ENCODE measurements at regions not wholly inside any gene's neighbourhood (a gene's known extent, or its start where the extent isn't known, plus 50 kb on each side); places are given as distances from the start of the nearest gene placed in this dataset.

GRCh38 chrX:66900886-66901285, 262.0 kb upstream of the EDA2R start:
- Histone ChIP-seq H3K27ac (ENCODE audit: low read depth, low read length) (no peak overlapping the region), H3K4me2 (ENCODE audit: low read depth, low read length, poor library complexity, severe bottlenecking) (no peak overlapping the region), H3F3A (ENCODE audit: insufficient read depth) (no peaks in the 10 kb centered on the region), H2AFZ (ENCODE audit: low read depth, low read length, severe bottlenecking) (no peak overlapping the region), H3K9me3 (ENCODE audit: insufficient read depth, low read length) (no peaks in the 10 kb centered on the region), H3K36me3 (ENCODE audit: low read length) (no peaks in the 10 kb centered on the region), H3K9ac (ENCODE audit: low read length) (no peak overlapping the region), H3K79me2 (ENCODE audit: insufficient read depth, low read length) (no peaks in the 10 kb centered on the region), H3K9me2 (replicated peaks; ENCODE audit: insufficient read depth, low read length) (no peaks in the 10 kb centered on the region), H3K27me3 (ENCODE audit: low read length) (no peaks in the 10 kb centered on the region), H4K20me1 (ENCODE audit: low read depth, low read length) (no peaks in the 10 kb centered on the region), H3K4me3 (ENCODE audit: insufficient read depth, low read length, poor library complexity, severe bottlenecking) (no peak overlapping the region)
- TF ChIP-seq, protein P1, sequence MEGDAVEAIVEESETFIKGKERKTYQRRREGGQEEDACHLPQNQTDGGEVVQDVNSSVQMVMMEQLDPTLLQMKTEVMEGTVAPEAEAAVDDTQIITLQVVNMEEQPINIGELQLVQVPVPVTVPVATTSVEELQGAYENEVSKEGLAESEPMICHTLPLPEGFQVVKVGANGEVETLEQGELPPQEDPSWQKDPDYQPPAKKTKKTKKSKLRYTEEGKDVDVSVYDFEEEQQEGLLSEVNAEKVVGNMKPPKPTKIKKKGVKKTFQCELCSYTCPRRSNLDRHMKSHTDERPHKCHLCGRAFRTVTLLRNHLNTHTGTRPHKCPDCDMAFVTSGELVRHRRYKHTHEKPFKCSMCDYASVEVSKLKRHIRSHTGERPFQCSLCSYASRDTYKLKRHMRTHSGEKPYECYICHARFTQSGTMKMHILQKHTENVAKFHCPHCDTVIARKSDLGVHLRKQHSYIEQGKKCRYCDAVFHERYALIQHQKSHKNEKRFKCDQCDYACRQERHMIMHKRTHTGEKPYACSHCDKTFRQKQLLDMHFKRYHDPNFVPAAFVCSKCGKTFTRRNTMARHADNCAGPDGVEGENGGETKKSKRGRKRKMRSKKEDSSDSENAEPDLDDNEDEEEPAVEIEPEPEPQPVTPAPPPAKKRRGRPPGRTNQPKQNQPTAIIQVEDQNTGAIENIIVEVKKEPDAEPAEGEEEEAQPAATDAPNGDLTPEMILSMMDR (IDR thresholded peaks at IDR 0.05; ENCODE audit: insufficient read depth, low read length, poor library complexity, severe bottlenecking), result no peak
- no peak for TF ChIP-seq EZH2phosphoT487 (conservative IDR thresholded peaks at IDR 0.05; ENCODE audit: low read length)

- no peaks in the 10 kb centered on the region for H3F3A ChIP-seq (ENCODE audit: insufficient read depth)
- H3K36me3 ChIP-seq (ENCODE audit: low read length), result no peaks in the 10 kb centered on the region
- H3K27me3 ChIP-seq (ENCODE audit: low read length), result no peaks in the 10 kb centered on the region
- no peaks in the 10 kb centered on the region for H3K9me2 ChIP-seq (replicated peaks; ENCODE audit: insufficient read depth, low read length)
- TF ChIP-seq EZH2phosphoT487 (conservative IDR thresholded peaks at IDR 0.05; ENCODE audit: low read length), result no peak
- TF ChIP-seq, protein P1 (IDR thresholded peaks at IDR 0.05; ENCODE audit: insufficient read depth, low read length, poor library complexity, severe bottlenecking), result no peak
- H3K4me3 ChIP-seq (ENCODE audit: insufficient read depth, low read length, poor library complexity, severe bottlenecking), result no peak overlapping the region
- H2AFZ ChIP-seq (ENCODE audit: low read depth, low read length, severe bottlenecking), result no peak overlapping the region
- no peak overlapping the region for H3K27ac ChIP-seq (ENCODE audit: low read depth, low read length)
- no peaks in the 10 kb centered on the region for H3K9me3 ChIP-seq (ENCODE audit: insufficient read depth, low read length)
- H3K4me2 ChIP-seq (ENCODE audit: low read depth, low read length, poor library complexity, severe bottlenecking), result no peak overlapping the region
- no peak overlapping the region for H3K9ac ChIP-seq (ENCODE audit: low read length)
- H3K79me2 ChIP-seq (ENCODE audit: insufficient read depth, low read length), result no peaks in the 10 kb centered on the region
- H4K20me1 ChIP-seq (ENCODE audit: low read depth, low read length), result no peaks in the 10 kb centered on the region
Measured at GRCh38 chrX:66892004-66892403, 253.1 kb upstream of the EDA2R start.

GRCh38 chrX:66889418-66889817, 250.5 kb upstream of the EDA2R start:
- no peaks in the 10 kb centered on the region for H4K20me1 ChIP-seq (ENCODE audit: low read depth, low read length)
- no peak overlapping the region for H3K4me2 ChIP-seq (ENCODE audit: low read depth, low read length, poor library complexity, severe bottlenecking)
- TF ChIP-seq, protein P1 (IDR thresholded peaks at IDR 0.05; ENCODE audit: insufficient read depth, low read length, poor library complexity, severe bottlenecking), result no peak
- TF ChIP-seq EZH2phosphoT487 (conservative IDR thresholded peaks at IDR 0.05; ENCODE audit: low read length), result no peak
- H3F3A ChIP-seq (ENCODE audit: insufficient read depth), result no peaks in the 10 kb centered on the region
- H3K9me2 ChIP-seq (replicated peaks; ENCODE audit: insufficient read depth, low read length), result no peaks in the 10 kb centered on the region
- no peaks in the 10 kb centered on the region for H3K79me2 ChIP-seq (ENCODE audit: insufficient read depth, low read length)
- H3K36me3 ChIP-seq (ENCODE audit: low read length), result no peaks in the 10 kb centered on the region
- H3K9ac ChIP-seq (ENCODE audit: low read length), result no peak overlapping the region
- H3K9me3 ChIP-seq (ENCODE audit: insufficient read depth, low read length), result no peaks in the 10 kb centered on the region
- H3K27ac ChIP-seq (ENCODE audit: low read depth, low read length), result no peak overlapping the region
- no peaks in the 10 kb centered on the region for H3K27me3 ChIP-seq (ENCODE audit: low read length)
- no peak overlapping the region for H2AFZ ChIP-seq (ENCODE audit: low read depth, low read length, severe bottlenecking)
- H3K4me3 ChIP-seq (ENCODE audit: insufficient read depth, low read length, poor library complexity, severe bottlenecking), result no peak overlapping the region
